GM21825 (cell line): ENCODE measurements at regions not wholly inside any gene's neighbourhood (a gene's known extent, or its start where the extent isn't known, plus 50 kb on each side); places are given as distances from the start of the nearest gene placed in this dataset.
A peak's percentile ranks its signal among the peaks of the same experiment; 100 is the strongest.

Source experiments
- ATAC-seq: cut with Tn5 transposase; IDR thresholded peaks from one replicate; pipeline ENCODE4 v1.9.1; 2021; ENCODE audit warnings: mild to moderate bottlenecking, moderate library complexity; ENCODE audit not compliant: unreplicated experiment

DNA sequence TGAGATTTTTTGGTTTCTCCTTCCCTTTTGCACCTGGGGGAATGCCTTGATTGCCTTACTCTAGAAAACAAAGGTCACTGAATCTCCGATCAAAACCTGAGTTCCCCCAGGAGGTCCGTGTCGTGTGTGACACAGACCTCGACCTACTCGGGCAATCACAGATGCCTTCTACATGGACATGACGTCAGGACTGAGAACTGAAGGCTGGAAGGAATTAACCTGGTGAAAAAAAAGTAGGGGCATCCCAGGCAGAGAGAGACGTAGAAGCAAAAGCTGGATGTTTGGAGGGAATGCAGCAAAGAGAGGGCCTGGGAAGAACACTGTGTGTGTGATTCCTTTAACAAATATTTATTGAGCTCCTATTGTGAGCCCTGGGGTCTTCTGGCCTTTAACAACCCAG, 178.0 kb downstream of the PRDM2 start:
- ATAC-seq, result no peak

DNA sequence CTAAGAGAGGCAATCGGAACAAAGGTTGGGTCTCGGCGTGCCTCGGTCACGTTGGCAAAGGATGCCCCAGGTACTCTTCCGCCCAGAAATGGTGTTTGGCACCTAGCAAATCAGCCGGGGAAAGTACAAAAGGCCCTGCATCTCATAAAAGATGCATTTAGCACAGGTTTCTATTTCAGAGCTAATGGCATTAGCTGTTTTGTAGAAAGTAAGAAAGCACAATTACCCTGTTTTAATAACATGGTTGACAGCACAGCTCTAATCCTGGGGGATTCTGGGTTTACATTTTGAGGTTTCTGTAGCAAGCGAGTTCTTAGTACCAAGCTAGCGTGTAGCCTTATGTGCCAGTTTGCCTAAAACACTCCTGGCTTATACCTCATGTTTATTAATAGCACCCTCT, 178.5 kb downstream of the PRDM2 start:
- no peak for ATAC-seq

DNA sequence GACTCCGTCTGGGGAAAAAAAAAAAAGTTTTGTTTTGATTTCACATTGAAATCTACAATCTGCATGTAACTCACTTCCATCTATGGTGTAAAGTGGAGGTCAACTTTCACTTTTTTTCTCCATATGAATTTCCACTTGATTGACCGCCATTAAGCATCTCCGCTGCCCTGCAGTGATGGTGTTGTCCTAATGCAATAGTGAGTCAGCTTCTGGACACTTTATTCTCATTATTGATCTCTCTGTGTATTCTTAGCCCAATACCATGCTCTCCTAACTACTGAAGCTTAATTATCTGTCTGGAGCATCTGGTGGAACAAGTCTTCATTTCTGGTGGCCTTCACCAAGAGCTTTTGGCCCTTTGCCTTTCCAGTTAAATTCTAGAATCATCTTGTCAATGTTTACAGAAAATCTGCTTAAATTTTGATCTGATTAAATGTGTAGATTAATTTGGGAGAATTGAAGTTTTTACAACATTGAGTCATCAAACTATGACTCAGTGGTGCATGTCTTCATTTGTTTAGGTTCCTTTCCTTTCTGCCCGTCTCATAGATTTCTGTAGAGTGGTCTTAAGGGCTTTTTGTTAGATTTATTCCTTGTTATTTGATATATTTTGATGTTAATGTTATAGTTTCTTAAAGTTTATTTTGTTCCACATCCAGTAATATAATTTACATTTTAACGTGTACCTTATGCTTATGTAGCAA, 181.5 kb downstream of the PRDM2 start:
- ATAC-seq, result no peak

DNA sequence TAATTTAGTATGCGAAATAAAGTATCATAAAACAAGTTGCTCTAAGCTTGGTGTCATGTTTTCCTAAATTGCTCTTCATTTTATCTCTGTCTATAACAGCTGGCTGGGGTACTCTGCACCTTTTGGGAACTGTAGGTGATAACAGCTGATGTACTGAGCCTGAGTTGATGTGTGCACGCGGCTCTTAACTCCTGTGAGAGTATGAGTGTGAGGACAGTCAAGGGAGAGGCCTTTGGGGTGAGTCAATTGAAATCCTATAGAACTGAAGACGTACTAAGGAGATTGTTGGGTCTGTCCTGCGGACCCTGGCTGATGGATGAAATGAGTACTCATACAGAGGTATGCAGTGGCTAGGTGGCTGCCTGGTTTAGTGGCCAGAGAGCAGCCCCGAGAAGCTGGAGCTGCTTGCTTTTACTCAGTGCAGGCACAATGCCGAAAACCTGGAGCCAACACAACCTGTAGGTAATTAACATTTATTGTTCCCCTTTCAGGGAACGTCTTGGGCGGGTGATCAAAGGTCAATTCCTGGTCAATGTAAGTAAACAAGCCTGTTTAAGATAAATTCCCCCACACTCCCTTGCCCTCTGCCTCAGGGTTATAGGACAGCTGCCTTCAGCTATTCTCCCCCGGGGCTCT, 188.5 kb downstream of the PRDM2 start:
- no peak for ATAC-seq

DNA sequence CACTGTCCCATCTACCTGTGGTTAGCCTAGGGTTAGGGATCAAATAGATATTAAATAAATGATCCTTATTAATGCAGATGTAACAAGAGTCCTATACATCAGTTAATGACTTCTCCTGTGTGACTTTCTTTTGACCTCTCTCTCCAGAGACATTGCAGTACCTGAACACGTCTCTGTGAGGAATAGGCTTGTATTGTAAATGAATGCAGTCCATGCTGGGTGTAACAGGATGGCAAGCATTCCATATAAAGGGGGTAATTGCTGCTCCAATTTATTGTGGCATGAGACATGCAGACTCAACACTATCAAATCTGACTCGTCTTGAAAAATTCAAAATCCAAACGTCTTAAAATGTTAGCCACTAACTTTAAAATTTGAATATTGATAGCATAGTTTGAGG, 189.5 kb downstream of the PRDM2 start:
- no peak for ATAC-seq

DNA sequence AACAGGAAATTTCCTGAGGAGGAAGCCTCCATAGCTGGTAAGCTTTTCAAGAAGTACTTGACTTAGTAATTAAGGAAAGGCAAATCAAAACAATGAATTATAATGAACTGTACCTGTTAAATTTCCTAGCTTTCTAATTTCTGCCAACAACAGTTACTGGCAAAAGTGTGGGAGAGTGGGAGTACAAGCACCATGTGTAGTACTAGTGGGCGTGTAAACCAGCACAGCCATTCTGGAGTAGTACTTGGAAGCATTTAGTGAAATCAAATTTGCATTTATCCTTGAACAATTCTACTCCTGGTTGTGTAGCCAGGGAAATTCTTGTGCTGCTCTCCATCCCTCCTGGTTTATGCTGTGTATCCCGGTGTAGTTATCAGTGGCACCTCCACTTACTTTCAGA, 190.8 kb downstream of the PRDM2 start:
- no peak for ATAC-seq

DNA sequence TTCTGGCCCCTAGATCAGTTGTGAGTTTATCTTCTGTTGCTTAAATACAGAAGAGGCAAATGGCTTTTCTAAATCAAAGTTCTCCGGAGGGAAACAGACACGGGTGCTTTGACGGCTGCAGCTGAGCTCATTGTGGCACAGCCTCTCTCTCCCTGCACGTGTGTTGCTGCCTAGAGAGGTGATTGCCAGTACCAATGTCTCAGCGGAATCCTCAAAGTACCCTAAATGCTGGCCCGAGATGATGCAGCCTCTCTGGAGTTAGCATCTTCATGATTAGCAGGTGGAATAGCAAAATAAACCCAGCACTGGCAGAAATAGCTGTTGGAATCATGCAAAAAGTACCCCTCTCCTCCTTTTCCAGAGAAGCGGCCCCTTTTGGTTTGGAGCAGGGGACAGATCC, 192.2 kb downstream of the PRDM2 start:
- no peak for ATAC-seq

DNA sequence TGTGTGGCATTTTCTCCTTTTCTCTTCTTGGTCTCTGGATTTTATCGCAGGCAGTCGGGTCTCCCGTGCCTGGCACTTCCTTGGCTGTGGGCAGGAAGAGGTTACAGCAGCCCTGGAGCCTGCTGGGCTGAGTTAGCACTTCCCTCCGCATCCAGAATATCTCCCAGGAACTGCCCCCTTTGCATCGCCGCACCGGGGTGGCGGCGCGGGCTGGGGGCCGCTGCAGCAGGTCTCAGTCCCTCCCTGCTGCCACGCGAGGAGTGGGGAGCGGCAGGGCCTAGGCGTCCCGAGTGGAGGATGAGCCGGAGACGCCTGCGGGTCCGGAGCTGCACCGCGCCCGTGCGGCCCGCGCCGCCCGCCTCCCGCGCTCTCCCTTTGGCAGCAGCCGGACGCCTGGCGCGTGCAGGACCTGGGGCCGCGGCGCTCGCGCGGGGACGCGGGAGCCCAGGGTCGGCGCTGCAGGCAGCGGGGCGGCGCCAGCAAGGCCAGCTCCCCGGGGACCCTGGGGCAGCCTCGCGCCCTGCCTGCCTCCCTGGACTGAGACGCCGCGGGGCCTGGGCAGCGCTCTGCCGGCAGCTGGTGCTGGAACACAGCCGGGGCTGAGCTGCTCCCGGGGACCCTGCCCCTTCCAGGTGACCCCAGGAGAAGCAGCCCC, 192.8 kb downstream of the PRDM2 start:
- no peak for ATAC-seq

DNA sequence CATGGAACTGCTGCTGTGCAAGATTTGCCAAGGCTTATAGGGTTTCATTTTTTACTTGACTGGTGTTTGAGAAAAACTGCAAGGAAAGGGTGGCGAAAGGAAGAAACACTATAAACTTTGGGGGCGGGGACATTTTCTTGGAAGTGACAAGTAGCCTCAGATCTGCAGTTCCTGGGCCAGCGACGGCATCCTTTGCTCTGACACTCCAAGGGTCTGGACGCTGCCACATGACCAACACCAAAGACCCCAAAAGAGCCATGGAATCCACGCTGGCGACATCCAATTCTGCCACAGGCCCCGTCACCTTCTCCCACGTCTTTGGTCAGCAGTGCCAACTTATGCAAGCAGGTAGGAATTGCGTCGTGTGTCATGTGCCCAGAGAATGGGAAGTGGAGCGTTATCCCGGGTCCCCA, 193.4 kb downstream of the PRDM2 start:
- no peak for ATAC-seq

DNA sequence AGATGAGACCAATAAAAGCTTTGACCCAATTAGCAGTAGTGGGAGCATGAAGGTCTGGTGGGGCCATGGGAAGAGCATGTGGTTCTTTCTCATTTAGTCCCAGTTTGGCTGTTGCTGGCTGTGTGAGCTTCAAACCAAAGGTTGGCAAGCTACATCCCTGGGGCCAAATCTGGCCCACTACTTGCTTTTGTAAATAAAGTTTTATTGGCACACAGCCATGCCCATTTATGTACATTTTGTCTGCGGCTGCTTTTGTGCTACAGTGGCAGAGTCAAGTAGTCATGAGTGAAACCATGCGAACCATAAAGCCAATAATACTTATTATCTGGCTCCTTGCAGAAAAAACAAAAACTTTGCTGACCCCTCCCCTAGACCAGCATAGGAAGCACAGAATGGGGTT, 196.9 kb downstream of the PRDM2 start:
- ATAC-seq, result no peak

DNA sequence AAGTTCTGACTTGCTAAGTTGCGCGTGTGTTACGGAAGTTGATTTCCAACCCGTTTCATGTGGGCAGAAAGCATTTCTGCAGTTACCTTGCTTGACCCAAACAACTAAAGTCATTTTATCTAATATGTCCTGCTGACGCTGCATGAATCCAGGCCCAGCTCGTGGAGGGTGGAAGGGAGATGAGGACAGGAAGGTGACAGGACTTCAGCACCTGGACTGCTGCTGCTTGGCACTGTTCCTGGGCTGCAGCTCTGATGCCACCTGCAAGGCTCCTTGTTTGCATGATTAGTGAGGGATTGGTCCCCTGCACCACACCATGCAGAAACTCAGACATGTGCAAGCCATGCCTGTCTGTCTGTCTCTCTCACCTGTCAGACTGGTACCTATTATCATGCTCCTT, 198.4 kb downstream of the PRDM2 start:
- ATAC-seq, result no peak

DNA sequence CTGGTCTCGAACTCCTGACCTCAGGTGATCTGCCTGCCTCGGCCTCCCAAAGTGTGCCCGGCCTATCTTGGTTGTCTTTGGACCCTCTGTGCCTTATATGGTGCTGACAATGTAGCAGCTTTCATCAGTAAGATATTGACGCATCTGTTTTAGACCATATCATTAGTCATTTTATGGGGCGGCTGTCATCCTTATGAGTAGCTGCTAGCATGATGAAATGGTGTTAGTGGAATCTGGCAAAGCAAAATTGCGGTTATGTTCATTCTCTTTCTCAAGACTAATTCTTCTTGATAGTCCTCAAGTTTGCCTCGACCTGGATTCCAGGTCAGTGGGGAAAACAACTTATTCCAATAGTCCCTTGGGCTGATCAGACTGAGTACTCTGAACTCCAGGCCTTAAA, 199.9 kb downstream of the PRDM2 start:
- ATAC-seq, result no peak

DNA sequence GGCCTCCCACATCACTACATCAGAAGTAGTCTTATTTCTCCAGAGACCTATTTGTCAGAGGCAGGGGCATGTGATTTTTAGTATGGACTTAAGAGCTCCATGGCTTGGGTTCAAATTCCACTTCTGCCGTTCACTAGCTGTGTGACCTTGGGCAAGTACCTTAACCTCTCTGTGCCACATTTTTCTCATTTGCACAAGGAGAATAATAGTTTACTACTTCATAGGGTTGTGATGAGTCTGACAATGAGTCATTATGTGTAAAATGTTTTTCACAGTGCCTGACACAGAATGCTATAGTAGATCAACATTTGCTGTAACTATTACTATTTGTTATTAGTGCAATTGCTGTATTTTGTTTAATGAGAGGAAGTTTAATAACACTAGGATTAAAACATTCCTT, 200.6 kb downstream of the PRDM2 start:
- ATAC-seq, result no peak

DNA sequence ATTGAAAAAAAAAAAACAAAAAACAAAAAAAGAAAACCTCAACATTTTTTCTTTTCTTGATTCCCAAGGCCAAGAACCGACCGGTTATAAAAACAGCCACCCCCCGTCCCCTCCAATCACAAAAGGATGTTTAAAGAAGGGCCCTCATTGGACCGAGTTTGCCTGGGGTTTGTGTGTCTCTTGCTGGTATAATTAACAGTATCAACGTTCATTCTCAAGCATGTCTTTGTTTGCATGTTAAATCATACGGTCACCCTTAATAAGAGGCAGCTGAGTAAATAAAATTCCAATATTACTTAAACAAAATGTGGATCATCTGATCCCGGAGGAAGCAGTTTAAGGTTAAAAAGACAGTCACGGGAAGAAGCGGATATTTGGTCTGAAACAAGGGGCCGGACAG, 201.1 kb downstream of the PRDM2 start:
- ATAC-seq, result no peak

DNA sequence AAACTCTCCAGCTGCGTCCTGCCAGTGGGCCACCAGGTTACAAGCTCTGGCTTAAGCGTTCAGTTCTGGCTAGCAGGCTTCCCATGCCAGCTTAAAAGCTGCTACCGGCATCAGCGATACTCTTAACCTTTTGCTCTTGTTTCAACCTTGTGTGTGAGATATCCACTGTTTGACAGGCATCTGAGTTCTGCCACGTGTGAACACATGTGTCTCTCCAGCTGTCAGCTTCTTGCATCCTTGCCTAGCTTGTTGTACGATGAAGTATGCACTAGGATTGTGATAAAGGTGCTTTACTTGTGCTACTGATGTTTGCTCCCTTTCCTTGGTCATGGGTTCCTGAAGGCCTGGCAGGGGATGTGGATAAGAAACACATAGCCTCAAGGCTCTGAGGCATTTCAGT, 201.6 kb downstream of the PRDM2 start:
- no peak for ATAC-seq

DNA sequence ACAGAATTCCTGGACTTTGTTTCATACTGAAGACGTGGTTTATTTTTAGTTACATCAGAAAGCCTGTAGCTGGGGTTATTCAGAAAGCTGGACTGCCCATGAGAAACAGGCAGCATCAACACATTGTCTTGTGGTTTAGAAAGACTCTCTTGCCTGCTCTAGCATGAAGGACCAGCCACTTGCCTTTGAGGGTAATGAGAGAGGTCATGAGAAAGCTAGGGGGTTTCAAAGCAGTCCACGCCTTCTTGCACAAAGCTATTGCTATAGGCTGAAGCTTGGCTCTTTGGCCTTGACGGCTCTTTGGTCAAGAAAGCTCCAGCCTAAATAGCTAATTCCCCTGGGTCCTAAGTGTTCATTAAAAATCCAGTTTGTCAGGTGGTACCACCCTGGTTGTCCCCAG, 208.1 kb downstream of the PRDM2 start:
- peak; percentile 68 for ATAC-seq

DNA sequence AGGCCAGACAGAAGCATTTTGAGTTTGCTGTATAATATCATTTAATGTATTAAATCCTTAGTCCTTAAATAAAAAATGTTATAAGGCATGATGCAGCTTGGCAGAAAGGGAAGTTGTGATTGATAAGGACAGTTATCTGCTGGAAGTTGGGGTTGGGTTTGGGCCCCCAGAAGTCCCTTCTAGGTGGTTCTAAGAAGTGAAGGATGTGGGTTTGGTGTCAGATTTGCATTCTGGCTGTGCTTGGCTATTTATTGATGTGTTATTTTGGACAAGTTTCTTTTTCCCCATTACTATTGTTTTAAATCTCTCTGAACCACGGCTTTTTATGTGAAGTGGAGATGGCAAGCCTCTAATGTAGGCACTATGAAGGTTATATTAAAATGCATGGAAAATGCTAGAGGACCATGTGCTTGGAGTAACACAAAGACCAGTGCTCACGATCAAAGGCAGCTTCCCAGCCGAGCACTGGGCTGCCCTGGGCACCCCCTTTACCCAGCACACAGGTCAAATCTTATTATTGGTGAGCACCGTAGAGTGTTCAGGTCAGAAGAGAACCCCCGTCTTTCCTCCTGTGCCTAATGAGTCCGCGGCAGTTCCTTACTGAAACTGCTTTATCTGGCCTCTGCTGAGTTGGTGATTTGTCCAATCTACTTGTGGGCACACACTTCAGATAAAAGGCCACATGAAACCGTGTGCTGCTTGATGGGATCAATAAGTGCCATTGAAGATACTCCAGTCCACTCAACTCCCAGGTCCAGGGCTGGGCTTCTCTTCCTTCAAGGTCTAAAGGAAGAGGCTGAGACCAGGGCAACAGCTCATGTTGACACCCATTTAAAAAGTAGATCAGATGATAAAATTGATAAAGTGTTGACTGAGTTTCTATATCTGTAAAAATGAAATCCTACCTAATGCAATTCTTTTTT, 212.0 kb downstream of the PRDM2 start:
- no peak for ATAC-seq

DNA sequence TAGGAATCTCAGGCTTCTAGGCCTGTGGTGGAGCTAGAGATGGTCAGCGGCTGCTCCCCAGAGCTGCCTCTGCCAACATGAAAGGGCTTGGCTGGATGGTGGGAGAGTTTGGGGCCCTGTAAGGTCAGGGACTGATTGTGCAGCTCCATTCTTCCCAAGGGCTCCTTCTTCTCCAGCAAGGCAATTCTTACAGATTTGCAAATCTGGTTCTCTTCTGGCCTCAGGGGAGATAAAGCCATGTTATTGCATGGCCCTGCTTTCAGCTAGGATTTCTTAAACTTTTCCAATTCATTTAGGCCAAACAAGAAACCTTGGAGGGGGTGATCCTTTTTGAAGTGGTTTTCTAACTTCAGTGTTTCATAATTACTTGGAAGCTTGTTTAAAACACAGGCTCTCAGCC, 213.4 kb downstream of the PRDM2 start:
- no peak for ATAC-seq

DNA sequence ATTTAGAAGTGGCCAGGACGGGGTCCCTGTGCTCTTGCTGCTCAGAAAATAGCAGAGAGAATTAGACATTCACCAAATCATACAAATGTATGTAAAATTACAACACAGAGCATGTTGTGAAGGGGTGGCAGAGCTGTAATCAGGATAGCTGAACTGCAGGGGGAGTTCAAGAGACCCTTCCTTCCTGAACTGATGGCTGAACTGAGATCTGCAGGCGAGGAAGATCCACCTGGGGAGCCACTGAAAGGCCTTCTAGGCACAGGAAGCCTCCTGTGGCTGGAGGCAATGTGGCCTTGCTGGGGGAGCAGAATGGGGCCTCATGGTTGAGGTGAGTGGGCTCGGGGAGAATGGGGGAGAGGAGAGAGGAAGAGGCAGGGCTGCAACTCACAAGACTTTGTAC, 216.5 kb downstream of the PRDM2 start:
- ATAC-seq, result no peak

DNA sequence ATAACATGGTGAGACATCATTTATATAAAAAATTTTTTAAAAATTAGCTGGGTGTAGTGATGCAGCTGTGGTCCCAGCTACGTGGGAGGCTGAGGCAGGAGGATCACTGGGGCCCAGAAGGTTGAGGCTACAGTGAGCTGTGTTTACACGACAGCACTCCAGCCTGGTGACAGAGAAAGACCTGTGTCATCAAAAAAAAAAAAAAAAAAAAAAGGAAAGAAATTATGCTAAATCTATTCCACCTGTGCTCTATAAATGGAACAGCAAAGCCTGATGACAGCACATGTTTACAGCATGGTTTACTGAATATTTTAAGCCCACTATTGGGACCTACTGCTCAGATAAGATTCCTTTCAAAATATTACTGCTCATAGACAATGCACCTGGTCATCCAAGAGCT, 217.6 kb downstream of the PRDM2 start:
- no peak for ATAC-seq

DNA sequence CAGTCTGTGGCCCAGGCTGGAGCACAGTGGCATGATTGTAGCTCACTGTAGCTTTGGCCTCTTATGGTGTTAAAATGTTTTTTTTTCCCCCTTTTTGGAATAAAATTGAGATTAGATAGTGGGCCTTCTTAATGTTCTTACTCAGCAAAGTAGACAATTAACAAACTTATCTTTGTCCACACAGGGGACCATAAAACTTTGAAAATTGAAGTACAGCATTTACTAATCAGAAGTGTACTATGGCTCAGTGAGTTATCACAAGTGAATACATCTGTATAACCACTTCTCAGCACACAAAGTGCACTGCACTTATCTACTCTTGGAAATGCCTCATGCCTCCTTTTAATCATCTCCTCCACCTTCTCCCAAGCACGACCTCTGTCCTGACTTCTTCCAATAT, 218.9 kb downstream of the PRDM2 start:
- no peak for ATAC-seq
